HG02759 (cell line): ENCODE measurements at regions not wholly inside any gene's neighbourhood (a gene's known extent, or its start where the extent isn't known, plus 50 kb on each side); places are given as distances from the start of the nearest gene placed in this dataset.

Experiments used
- ATAC-seq: cut with Tn5 transposase; IDR thresholded peaks from one replicate; pipeline ENCODE4 v1.9.1; 2021; ENCODE audit warnings: mild to moderate bottlenecking, moderate library complexity; ENCODE audit not compliant: unreplicated experiment

DNA sequence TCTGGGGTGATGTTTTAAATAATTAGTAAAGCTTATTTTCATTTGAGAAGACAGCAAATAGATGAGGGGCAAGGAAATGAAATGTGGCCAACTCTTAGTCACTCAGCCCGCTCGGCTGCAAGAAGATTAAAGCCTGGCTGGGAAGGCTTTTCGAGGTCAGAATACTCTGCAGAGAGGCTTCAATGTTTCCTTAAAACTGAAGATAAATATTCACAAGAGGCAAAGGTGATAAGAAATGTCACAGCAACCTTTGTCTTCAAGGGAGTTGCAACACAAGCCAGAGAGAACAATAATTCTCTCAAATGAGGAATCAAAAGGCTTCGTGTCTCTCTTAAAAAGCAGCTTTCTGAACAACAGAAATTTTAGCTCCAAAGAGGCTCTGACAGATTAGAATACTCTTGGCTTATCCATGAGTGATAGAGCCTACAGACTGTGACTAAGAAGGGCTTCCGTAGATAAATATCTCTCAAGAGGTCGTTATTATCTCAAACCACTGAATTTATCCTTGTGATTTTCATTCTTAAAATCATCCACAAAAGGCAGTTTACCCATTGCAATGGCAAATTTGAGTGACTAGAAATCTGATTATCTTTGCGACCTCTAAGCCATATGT is 92.5 kb downstream of the KLF6 start:
- no peak for ATAC-seq

DNA sequence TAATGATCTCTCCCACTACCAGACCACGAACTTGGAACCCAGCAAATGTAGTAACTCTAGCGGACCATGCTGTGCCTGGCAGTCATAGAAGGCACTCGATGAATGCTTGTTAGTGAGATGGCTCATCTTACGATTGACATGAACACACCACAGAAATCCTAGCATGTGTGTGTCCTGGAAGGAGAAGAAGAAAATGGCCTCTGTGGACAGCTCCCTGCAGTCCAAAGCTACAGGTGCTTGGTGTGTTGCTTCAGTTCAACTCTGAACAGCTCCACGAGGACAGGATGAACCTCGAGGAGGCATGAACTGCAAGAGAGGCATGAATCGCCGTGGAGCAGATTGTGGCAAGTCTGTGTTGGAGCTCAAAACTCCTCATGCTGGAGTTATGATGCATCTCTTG is 93.5 kb downstream of the KLF6 start:
- no peak for ATAC-seq

DNA sequence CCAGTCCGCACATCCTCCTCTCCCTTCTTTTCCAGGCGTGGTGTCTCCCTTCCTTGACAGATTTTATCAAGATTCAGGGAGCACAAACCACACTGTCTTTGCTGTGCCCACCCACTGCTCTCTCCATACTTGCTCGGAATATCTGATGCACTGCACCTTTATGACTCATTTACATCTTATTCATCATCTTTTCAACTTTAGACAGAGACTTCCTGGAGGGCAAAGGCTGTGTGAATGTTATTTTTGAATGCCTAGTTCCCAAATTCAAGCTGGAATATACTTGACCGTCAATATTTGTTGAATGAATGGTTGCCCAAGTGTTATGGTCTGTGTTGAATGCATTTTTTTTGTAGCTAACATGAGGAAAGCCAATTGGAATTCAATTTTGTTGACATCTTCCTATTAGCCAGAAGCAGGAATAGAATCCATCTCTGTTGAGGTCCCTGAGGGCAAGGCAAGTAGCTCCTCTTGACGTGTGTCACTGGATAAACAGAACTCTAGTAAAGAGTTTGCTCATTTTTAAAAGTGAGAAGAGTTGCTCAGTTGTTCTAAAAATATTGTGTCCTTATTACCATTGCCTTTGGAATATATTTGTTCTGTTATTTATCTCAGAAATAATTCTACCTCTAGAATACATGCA is 95.0 kb downstream of the KLF6 start:
- no peak for ATAC-seq

DNA sequence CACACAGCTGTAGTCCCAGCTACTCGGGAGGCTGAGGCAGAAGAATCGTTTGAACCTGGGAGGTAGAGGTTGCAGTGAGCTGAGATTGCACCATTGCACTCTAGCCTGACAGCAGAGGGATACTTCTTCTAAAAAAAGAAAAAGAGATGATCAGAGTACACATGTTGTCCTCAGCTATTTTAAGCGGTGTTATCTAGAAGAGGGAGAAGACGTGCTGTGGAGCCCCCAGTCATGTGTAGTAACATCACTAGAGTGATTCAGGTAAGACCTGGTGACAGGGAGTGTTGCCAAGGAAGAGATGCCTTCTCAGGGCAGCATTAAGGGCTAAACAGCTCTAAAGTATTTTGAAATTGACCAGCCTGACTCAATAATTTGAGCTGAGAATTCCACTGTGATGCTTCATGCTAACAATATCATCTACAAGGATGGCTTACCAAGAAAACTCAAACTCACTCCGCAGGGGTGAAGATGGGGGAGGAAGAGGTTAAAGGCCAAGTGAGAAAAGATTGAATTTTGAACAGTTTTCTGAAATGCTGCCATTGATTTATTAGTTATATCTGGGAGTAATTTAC is 97.4 kb downstream of the KLF6 start:
- no peak for ATAC-seq

DNA sequence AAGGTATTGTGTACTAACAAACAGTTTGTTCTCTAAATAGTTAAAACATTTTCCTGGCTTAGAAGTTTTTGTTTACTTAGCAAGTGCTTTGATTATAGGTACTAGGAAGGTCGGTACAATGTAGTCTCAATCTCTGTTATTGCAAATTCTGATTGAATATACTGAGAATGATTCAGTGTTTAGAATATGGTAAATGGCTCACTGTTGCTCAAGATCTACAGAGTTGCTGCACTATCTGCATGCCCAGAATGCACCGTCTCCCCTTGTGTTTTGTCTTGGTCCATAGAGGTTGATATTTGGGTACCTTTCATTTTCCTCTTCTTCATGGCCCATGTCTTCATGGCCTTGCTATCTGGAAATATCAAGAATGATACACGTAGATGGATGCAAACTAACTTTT is 99.6 kb downstream of the KLF6 start:
- ATAC-seq = no peak

DNA sequence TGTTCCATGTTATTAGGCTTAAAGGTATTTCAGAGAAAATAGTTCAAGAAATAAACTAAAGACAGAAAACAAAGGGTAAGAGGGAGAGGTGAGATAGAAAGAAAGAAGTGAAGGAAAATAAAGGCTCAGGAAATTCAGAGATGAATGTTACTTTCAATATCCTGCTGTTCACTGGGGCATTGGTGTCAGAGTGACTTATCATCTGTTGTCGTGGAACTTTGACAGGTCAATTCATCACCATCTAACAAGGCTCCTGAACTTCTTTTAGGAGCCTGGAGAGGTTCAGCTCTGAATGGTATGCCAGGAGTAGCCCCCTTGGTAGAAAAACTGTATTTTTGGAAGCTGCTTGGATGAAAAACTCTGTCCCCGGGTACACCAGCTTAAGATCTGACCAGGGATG is 100.1 kb downstream of the KLF6 start:
- no peak for ATAC-seq

DNA sequence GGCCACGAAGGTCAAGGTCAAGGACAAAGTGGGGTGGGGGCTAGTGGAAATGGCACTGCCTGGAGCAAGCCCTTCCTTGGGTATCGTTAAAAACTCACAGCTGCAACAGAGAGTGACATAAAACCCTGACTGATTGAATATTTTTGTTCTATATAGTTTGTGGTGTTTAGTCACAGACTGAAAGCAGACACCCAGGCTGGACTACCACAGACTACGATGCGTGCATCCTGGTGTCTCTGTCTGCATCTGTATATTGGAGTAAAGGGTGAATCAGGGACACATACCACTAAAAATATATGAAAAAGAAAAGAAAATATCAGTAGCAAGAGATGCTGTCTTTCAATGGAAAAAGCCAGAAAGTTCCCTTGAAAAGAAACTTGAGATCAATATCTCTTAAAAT is 101.4 kb downstream of the KLF6 start:
- ATAC-seq = no peak

DNA sequence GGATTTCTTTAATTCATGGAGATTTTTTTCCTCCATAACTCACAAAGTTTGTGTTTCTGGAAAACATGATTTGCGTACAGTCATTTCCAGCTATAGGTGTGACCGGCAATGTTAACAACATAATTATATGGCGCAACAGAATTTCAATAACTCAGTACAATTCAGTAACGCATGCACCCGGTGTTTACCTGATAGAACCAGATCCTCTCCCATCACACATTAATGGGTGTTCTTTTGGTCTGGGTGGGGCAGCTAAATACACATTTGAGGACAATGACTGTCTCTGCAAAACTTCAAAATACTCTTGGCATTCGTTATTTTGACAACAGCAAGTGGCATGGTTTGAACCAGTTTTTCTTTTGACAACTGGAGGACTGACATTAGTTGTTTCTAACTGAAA is 102.3 kb downstream of the KLF6 start:
- no peak for ATAC-seq

DNA sequence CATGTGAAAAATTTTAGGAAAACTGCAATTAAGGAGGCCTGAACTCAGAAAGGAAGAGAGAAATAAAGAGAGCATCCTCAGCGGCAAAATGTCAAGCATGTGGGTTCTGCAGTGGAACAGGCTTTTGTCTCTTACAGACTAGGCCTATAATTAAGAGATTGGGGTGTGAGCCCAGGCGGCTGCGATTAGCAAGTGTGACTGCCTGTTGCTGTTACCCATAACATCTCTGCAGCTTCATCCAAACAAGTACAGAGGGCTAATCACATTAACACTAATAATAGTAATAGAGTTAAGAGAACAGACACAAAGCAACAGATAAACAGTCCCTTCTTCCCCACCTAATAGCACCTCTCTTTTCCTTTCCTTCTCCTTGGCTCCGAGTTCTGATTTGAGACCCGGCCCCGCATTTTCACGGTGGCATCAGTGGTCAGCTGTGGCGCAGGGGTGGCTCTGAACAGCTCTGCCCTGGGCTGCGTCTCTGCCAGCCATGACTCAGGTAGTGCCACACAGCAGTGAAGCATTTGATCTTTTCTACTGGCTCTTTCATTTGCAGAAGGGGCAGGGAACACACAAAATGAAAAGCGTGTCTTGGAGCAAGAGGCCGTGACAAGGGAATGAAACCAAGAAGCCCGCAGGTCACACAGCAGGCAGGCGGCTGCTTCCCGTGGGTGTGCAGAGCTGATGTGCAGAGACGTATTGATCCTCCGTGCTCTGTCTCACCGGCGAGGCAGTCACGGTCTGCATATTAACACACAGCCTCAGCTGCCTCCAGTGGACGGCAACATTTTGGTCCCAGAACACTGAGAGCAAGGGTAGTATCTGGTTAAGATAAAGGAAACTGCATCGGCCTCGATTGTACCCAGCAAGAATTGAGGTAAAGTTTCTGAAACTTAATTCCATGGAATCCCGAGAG is 103.1 kb downstream of the KLF6 start:
- no peak for ATAC-seq

DNA sequence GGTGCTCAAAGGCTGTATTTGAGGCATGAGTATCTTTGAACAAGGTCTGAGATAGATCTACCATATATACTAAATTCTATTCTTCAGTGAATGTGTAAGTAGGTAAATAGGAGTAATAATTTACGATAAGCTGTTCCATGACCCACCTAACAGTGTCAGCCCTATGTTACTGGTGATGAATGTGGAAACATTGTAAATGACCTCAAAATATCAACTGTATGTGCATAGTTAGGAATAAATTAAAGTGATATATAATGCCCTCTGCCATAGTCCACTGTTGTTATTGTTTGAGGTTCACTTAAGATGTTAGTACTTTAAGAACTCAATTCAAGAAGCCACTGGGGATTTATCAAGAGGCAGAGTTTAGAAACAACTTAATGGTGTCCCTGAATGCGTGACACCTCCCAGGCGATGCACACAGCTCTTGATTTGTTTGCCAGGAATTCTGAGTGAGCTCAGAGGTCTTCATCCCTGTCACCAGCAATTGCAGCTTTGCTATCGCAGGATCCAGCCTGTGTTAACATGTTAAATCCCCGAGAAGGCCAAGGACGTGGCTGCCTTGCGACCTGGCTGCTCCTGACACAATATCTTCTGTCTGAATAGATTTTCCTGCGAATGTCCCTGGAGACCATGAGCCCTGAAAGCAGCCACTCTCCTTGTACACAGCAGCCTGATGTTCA is 104.9 kb downstream of the KLF6 start:
- ATAC-seq = no peak

DNA sequence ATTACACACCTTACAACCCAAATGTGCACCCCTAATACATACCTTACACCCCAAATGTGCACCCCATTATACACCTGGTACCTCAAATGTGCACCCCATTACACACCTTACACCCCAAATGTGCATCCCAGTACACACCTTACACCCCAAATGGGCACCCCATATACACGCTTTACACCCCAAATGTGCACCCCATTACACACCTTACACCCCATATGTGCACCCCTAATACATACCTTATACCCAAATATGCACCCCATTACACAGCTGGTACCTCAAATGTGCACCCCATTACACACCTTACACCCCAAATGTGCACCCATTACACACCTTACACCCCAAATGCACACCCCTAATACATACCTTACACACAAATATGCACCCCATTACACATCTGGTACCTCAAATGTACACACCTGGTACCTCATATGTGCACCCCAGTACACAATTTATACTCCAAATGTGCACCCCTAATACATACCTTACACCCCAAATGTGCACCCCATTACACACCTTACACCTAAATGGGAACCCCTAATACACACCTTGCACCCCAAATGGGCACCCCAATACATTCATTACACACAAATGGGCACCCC is 106.3 kb downstream of the KLF6 start:
- ATAC-seq = no peak

DNA sequence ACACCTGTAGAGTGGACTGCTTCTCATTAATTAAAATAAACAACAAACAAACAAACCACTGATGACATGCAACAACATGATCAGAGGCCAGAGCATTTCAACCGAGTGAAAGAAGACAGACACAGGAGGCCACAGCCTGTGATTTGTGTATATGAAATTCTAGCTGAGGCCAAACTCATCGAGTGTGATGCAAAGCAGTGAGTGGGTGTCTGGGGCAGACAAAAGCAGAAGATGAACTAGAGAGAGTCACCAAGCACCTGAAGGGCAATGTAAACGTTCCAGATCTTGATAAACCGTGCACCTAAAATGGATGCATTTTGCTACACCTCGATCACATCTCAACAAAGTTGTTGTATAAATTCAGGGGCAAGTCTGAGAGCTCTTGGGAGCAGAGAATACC is 108.4 kb downstream of the KLF6 start:
- peak; percentile 42 for ATAC-seq

DNA sequence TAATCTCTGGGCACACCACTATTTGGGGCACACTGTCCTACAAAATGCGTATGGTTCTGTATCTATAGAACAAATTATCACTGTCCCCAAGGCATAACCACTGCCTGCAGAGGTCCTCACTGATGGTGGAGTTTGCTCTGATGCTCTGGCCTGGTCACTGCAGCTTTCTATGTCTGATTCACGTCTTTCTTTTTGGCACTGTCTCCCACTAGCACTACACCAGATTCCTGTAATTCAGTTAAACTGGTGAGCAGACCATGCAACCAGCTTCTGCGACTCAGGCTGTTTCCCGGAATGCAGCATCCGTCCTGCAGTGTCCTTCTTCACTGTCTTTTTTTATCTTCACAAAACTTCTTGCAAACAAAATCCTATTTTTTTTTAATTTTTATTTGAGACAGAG is 112.8 kb downstream of the KLF6 start:
- no peak for ATAC-seq

DNA sequence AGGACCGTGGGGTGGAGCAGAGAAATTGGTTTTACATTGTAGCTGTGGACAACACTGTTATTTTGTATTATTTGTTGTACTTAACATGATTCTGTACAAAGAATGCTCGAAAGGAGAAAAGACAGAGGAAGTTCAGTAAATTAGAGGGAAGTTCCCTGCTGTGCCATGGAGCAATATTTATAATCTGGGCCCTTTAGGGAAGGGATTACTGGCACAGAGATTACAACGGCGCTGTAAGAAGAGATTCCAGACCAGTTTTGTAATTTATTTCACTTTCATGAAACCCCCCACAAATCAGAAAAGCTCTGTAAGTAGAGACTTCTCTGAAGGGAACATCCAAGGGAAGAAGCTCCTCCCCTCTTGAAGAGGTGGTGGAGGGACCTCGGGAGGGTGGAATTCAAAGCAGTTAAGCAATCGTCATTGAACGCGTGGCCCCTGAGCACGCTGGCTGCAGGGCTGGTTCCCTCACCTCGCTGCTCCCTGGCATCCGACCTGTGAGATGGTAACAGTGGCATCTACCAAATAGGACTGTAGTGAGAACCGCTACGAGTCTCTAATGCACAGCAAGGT is 113.5 kb downstream of the KLF6 start:
- ATAC-seq = no peak

DNA sequence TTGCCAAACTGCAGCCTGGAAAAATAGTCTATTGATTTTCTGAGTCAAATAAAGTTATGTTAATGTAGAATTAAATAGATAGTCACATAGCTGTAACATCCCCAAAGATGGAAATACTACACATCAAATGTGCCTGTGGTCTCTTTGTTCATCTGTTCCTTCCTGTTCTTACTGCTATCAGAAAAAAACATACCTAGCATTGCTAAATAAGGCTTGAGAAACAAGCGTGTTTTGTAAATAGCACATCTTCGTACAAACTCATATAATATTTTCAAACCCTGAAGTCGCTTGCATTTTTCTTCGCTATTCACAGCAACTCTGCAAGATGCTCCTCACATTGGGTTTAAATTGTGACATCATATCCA is 116.1 kb downstream of the KLF6 start:
- ATAC-seq = no peak

DNA sequence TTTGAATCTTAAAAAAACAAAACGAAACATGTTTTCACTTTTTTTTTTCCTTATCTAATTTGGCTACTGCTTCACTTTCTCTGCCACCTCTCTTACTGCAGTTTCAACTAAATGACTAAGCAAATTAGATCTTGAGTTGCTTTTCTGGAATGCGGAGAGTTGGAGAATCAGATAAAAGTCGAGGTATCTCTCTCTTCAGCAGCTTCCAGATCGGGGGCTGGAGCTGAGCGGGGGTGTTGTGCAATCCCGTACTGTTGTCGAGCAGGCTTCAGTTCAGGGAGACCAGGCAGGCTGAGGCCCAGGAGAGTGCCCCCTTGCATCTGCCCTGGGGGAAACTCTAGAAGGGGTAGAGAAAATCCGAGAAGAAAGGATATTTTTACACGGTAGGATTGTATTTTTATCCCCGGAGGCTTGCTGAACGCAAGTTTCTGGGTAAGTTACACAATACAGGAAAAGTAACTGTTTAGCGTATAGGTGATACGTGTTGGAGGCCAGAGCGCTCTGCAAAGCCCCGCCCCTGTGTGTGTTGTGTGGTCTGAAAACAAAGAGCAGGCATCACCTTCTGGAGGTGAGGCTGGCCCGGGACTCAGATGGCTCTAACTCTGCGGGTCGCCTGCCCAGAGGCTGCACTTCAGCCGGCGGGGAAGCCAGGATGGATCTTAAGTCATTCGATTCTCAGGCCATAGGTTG is 116.6 kb downstream of the KLF6 start:
- ATAC-seq = no peak

DNA sequence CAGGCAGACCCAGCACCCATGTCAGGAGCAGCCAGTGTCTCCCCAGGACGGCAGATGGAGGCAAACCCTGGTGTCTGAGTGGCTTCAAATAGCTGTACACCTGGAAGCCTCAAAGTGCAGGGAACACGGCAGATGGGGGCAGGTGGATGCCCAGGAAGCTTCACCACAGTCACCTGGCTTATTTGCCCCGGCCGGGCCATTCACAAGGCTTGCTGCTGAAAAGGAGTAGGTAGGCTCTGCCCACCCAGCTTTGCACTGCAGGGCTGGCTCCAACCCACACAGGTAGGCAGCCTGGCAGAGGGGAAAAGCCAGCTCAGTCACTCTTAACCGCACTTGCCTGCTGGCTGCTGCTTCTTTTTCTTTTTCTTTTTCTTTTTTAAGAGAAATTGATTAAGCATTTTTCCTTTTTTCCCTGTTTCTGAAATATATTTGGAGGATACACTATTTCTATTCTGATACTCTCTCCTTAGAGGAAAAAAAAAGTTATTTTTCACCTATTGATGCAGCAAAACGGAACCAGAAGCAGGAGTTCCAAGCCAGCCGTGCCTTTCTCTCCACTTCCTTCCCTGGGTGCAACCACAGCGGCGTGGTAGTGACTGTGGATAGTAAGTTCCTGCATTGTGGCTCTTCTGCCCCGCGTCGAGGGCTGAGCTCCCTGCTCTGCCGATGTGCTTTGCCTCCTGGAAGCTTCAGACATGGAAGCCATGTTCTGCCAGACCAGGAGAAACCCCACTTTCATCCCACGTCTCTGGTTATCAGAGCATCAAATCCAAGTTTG is 118.3 kb downstream of the KLF6 start:
- no peak for ATAC-seq

DNA sequence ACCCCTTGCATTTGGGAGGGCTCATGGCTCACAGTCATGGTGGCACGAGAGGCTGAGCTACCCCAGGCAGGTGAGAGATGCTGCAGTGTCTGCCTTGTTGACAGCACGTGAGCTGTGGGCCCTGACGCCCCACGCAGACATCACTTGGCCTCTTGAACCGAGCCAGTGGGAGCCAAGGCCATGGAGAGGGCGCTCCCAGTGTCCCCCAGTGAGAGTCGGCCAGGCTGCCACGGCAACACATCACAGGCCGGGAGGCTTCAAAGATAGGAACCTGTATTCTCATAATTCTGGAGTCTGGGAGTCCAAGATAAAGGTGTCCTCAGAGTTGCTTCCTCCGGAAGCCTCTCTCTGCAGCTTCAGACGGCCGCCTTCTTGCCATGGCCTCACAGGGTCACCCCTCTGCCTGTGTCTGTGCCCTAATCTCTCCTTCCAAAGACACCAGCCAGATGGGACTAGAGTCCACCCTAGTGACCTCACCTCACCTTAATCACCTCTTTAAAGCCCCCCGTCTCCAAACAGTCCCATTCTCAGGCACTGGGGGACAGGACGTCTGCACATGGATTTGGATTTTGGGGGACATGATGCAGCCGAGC is 119.6 kb downstream of the KLF6 start:
- no peak for ATAC-seq

DNA sequence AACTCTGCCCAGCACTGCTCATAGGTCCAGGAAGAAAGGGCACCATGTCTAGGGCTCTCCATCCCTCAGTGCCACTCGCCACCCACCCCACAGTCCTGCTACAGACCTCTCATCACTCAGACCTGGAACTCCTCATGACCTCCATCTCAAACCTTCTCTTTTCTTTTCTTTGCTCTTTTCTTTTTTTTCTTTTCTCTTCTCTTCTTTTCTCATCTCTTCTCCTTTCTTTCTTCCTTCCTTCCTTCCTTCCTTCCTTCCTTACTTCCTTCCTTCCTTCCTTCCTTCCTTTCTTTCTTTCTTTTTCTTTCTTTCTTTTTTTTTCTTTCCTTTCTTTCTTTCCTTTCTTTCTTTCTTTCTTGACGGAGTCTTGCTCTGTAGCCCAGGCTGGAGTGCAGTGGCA is 122.2 kb downstream of the KLF6 start:
- no peak for ATAC-seq
